B cell (primary cell): ENCODE measurements at regions not wholly inside any gene's neighbourhood (a gene's known extent, or its start where the extent isn't known, plus 50 kb on each side); places are given as distances from the start of the nearest gene placed in this dataset.
"Not testable (repeated sequence)": the region's sequence is repeated elsewhere in the genome, so short reads cannot be mapped to it uniquely, and the experiment has no call there.

ENCODE experiments used
- CTCF ChIP-seq: fragments of 200-600 bp; IDR thresholded peaks from one replicate; pipeline ENCODE4 v1.8.0; 2022; ENCODE audit warnings: antibody characterized with exemption, mild to moderate bottlenecking
- EZH2 ChIP-seq: IDR thresholded peaks from 2 replicates; pipeline ENCODE4 v1.6.1; 2012; ENCODE audit warnings: borderline replicate concordance, low read depth, mild to moderate bottlenecking, moderate library complexity, low read length; ENCODE audit not compliant: insufficient read depth, poor library complexity, severe bottlenecking

GRCh38 chr3:78108269-78108961 is 1068.5 kb downstream of the ROBO2 start:
- TF ChIP-seq CTCF, EZH2: not testable (repeated sequence)
